Stimulated activated CD8-positive, alpha-beta memory T cell treated with anti-CD3 and anti-CD28 coated beads, Interleukin-12 subunit alpha, Interleukin-12 subunit beta, amount 100 ng/mL, for 1 hour (primary cell): ENCODE measurements at regions not wholly inside any gene's neighbourhood (a gene's known extent, or its start where the extent isn't known, plus 50 kb on each side); places are given as distances from the start of the nearest gene placed in this dataset.
"Not testable (repeated sequence)": the region's sequence is repeated elsewhere in the genome, so short reads cannot be mapped to it uniquely, and the experiment has no call there.

ENCODE experiments used
- DNase-seq: peaks from one replicate; pipeline ENCODE4 v3.0.0-alpha.2; 2020; ENCODE audit warnings: low read depth

DNA sequence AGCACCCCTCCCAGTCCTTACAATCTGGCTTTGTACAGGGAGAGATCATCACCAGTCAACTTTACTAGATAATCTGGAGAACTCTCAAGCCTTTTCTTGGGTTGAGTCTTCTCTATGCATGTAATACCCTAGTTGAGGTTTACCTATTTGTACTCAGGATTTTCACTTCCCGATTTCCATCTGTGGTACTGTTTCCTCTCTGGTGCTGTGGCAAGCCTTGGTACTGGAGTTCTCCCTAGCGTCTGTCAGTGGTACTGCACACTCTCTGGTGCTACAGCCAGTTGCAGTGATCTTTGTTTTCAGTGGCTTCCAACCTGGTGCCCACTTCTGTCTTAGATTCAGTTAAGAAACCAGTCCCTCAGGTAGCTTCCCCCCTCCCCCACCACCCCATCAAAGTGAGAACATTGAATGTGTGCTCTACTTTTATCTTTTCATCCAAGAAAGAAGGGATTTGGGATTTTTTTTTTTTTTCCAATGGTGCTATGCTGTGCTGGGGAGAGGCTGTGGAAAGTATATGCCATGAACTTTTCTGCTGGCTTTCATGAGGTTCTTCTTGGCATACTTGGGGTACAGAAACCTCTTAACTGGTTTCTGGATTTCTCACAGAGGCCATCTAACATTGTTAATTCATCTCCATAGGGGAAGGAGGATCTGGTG is 69.4 kb upstream of the EVL start:
- peak; percentile 45 for DNase-seq

DNA sequence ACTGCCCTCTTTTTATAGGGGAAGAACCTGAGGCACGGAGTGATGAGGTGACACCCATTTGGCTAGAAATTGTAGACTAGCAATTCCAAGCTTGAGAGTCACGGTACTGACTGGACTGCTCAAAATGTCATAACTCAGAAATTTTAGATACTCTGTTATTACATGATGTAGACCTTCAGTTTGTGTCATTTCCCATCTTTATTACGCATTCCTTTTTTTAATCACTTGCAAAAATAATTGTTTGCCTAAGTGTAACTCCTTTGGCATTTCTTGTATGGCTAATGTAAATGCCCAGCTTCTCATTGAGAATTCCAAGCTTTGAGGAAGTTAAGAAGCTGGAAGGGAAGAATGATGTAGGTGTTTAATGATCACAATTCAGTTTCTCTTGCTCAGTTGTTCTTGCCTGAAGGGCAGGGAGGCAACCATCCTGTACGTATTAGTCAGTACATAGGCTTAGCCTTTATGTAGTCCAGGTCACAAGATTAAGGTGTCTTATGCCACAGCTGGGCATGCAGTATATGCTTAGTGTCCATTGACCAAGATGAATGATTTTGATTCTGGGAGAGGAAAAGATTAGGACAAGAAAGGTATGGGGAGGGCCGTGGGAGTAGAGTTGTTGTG is 68.2 kb upstream of the EVL start:
- DNase-seq: no peak

DNA sequence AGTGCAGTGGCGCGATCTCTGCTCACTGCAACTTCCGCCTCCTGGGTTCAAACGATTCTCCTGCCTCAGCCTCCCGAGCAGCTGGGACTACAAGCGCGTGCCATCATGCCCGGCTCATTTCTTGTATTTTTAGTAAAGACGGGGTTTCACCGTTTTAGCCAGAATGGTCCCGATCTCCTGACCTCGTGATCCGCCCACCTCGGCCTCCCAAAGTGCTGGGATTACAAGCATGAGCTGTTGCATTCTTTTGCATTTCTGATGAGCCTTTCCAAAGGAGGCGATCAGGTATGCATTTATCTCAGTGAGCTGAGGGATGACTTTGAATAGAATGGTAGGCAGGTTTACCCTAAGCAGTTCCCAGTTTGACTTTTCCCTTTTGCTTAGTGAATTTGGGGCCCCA is 64.8 kb upstream of the EVL start:
- not testable (repeated sequence) for DNase-seq

DNA sequence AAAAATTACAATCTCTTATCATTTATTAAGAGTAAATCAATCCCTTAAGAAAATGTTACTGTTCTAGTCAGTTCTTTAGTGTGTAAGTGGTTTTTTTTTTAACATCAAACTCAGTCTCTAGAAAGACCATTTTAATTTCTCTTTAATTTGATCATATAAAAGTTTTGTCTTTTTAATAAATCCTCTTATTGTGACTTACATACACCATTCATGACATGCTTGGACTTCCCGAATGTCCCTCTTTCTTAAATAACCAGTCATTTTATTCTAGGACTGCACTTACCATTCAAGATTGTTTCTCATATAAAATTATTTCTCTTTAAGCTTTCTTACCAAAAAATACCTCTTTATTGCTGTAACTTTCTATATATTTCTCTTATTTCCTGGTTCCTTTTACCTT is 60.8 kb upstream of the EVL start:
- no peak for DNase-seq

DNA sequence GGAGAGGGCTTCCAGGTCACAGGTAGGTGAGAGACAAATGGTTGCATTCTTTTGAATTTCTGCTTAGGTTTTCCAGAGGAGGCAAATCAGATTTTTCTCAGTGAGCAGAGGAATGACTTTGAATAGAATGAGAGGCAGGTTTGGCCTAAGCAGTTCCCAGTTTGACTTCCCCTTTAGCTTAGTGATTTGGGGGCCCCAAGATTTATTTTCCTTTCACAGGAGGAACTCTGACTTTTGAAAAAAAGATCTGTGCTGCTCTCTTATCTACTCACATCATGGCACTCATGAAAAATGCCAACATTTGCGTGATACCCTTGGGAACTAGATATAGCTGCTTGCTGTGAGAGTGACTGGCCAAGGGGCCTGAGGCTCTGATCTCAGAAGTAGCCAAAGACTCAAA is 58.0 kb upstream of the EVL start:
- DNase-seq: no peak

DNA sequence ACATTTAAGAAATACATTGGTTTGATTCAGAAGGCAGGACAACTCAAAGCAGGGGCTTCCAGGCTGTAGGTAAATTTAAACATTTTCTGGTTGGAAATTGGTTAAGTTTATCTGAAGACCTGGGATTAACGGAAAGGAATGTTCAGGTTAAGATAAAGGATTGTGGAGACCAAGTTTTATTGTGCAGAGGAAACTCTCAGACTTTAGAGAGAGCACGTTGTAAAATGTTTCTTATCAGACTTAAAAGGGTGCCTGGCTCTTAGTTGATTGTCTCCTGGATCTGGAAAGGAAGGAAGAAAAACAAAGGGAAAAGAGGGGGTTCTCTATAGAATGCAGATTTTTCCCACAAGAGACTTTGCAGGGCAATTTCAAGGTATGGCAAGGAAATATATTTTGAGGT is 55.4 kb upstream of the EVL start:
- not testable (repeated sequence) for DNase-seq

DNA sequence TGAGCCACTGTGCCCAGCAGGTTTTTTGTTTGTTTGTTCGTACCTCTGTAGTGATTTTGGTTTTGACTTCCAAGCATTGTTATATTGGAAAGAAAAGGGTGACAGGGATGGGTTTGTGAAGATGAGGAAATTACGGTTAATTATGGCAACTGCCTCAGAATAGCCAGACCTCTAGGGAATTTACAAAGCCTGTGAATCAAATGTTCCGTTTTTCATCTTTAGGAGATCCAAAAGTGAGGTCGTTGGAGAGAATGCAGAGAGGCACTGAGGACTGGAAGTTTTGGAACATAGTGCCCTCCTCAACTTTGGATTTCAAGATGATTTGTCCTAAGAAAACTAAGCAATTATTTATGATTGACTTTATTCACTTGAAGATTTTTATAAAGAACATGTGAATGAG is 54.5 kb upstream of the EVL start:
- no peak for DNase-seq

DNA sequence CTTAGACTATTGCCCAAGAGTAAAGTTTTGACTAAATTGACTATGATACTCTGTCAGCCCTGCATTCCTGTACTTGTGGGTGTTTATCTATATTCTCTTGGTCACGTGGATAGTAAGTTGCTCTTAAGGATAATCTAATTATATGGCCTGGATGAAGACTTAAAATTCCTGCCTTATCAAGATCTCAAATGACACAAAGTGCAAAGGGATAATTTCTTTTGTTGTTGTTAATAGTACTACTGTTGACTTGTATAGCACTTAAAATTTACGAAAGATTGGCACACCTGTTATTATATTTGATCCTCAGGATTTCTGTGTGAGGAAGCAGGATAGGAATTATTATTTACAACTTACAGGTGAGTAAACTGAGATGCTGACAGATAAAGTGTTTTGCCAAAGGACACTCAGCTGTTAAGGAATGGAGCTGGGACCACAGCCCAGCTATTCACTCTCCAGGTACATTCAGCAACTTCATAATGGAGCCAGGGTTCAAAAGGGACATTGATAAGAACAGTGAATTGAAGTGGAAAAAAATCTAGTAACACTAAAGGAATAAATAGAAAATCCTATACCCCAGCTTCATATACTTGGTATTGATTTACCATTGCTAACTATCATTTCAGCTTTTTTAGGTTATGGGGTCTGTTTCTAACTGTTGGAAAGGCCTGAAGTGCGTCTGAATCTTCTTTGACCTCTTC is 53.4 kb upstream of the EVL start:
- no peak for DNase-seq

DNA sequence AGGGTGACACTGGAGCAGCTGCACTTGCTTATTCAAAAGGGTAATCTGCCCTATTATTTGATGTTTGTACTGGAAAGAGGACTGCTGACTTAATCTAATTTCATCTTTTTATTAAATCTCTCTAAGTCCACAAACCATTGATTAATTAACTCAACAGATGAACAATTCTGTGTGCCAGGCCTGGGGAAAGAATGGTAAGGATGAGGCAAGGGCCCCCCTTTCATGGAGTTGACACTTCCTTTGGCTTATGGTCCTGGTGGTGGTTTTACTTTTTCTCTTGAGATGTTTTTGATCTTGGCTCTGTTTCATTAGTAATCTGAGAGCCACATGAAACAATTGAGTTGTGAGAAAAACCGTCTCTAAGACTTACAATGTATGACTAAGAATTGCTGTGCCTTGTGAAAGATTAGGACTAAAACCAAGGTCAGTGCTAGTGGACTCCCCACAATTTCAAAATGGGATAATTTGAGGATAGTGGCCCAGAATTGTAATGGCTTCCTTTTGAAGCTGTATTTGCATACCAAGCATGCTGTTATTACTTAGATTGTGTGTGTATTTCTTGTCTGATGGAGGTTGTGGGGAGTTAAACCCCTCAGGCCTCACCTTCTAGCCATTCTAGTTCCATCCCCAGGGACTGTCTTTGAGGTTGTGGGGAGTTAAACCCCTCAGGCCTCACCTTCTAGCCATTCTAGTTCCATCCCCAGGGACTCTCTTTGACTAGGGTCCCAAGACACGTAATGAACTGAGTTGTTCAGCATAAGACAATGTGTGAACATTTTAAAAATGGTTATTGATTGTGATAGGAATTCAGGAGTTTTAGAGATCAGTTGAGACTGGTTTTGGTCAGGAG is 52.5 kb upstream of the EVL start:
- no peak for DNase-seq

DNA sequence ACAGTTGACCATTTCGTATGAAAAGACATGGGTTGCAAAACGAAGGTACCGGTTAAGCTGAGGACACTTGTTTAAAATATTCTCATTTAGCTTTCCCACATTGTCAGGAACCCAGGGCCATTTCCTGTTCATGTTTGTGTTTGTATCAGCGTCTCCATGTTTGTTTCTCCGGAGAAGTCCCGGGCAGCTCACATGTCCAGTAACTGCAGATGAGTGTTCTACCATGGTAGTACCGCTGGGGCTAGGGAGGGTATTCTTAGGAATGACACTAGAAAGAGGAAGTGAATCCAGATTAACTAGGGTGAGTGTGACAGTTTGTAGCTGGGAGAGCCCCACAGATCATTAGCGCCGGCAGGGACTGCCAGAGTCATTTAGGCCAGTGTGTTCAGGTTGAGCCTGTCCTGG is 50.0 kb upstream of the EVL start:
- no peak for DNase-seq
